ENCODE measurements at regions not wholly inside any gene's neighbourhood (a gene's known extent, or its start where the extent isn't known, plus 50 kb on each side); places are given as distances from the start of the nearest gene placed in this dataset.

DNA sequence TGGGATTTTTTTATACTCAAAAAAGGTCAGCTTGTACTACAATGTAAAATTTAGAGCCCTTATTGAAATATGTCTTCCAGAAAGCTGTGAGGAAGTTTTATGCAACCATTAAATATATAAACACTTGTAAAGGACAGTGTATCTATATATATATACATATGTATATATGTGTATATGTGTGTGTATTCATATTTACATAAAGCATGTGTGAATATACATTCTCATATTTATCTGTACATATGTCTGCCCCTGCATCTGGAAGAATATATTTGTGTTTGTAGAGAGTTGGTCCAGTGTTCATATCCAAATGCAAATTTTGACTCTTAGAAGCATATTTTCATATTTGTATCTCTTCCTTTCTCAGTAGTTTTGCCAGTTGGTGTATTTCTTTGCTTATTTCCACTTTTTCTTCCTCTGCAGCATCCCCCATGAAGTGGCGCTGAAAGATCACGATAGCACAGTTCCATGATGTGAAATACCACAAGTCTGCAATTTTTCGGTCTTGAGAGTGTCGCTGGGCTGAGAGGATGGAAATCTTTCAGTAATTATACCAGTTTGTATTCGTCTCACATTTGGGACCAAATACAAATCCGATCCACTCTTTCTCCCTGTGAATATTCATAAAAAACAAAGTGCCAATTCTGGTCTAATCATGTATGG lies 311.7 kb upstream of the DPH6 start:
- TF ChIP-seq, protein P1, sequence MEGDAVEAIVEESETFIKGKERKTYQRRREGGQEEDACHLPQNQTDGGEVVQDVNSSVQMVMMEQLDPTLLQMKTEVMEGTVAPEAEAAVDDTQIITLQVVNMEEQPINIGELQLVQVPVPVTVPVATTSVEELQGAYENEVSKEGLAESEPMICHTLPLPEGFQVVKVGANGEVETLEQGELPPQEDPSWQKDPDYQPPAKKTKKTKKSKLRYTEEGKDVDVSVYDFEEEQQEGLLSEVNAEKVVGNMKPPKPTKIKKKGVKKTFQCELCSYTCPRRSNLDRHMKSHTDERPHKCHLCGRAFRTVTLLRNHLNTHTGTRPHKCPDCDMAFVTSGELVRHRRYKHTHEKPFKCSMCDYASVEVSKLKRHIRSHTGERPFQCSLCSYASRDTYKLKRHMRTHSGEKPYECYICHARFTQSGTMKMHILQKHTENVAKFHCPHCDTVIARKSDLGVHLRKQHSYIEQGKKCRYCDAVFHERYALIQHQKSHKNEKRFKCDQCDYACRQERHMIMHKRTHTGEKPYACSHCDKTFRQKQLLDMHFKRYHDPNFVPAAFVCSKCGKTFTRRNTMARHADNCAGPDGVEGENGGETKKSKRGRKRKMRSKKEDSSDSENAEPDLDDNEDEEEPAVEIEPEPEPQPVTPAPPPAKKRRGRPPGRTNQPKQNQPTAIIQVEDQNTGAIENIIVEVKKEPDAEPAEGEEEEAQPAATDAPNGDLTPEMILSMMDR (conservative IDR thresholded peaks at IDR 0.05) = no peak
- no peak for TF ChIP-seq ZFX (IDR thresholded peaks at IDR 0.05)

All from C4-2B (cell line).